ENCODE measurements at regions not wholly inside any gene's neighbourhood (a gene's known extent, or its start where the extent isn't known, plus 50 kb on each side); places are given as distances from the start of the nearest gene placed in this dataset.
"Not testable (repeated sequence)": the region's sequence is repeated elsewhere in the genome, so short reads cannot be mapped to it uniquely, and the experiment has no call there.

DNA sequence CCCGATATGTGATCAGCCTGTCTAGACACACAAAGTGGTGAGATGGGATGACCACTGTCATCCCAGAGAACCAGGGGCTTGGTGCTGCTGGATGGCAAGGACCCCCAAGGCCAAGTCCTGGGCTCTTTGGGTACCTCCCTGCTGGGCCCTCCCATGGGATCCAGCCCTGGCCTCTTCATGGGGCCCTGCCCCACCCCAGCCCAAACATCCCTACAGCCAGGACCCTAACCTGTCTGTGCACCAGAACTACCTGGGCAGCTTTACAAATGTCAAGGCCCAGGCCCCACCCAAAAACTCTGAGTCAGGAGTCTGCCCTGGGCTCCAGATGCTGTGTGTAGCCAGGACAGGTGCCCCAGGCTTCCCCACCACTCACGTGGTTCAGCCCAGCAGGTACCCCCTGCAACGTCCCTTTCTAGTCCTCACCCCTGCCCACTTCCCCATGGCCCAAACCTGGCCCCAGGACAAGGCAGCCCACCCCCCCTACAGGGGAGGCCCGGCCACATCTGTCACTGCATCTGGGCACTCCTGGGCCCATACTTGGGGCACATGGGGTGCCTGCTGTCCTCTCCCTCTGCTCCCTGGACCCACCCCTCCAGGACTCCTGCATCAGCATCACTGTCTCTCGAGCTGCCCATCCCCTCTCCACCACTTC, 233.5 kb downstream of the TUBA3C start:
- DNase-seq, result no peak

- no peak for DNase-seq
Measured at GRCh38 chr13:18947376-18947977, 234.1 kb downstream of the TUBA3C start.

GRCh38 chr13:18946738-18947137, 234.9 kb downstream of the TUBA3C start:
- DNase-seq, result no peak

- no peak for DNase-seq
Measured at GRCh38 chr13:18944501-18945068, 237.0 kb downstream of the TUBA3C start.

DNA sequence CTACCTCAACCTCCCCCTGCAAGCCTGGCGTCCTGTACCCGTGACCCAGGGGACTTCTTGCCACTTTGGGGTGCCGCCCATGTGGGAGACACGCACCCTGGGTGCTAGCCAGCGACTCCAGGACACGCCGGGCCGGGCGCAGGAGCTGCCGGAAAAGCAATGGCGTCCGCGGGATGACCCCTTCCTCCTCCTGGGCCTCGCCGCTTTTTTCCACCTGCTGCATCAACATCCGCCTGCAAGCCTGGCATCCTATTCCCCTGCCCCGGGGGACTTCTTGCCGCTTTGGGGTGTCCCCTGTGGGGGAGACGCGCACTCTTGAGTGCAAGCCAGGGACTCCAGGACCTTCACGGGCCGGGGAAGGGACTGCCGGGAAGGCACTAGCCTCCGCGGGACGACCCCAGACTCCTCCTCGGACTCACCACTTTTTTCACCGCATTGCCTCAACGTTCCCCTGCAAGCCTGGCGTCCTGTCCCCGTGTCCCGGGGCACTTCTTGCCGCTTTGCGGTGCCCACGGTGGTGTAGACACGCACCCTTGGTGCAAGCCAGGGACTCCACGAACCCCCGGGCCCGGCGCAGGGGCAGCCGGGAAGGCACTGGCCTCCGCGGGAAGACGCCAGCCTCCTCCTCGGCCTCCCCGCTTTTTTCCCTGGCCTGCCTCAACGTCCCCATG, 237.8 kb downstream of the TUBA3C start:
- DNase-seq, result no peak

DNA sequence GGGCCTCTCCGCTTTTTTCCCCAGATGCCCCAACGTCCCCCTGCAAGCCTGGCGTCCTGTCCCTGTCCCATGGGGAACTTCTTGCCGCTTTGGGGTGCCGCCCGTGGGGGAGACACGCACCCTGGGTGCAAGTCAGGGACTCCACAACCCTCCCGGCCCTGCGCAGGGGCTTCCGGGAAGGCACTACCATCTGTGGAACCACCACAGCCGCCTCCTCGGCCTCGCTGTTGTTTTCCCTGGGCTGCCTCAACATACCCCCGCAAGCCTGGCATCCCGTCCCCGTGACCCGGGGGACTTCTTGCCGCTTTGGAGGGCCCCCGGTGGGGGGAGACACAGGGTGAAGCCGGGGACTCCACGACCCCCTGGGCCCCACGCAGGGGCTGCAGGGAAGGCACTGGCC, 238.4 kb downstream of the TUBA3C start:
- DNase-seq, result no peak

GRCh38 chr13:18936104-18936503, 245.5 kb downstream of the TUBA3C start:
- DNase-seq, result no peak

- no peak for DNase-seq
Measured at GRCh38 chr13:18921063-18921462, 260.6 kb downstream of the TUBA3C start.

DNA sequence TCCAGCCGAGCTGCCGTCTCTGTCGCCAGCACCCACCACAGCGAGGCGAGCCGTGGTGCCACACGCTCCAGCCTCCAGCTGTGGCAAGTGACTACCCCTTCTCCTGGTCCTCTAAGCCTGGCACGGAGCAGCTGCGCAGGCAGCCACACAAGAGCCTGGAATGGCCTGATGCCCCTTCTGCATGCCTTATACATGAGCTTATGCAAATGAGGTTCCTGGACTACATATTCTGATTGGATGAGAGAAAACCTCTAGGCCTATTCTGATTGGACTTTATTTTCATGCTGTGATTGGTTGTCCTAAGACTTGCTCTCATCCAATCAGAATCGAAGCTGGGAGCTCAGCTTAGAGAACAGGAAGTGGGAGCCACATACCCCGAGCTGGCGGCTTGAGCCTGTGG, 276.5 kb downstream of the TUBA3C start:
- not testable (repeated sequence) for DNase-seq

DNA sequence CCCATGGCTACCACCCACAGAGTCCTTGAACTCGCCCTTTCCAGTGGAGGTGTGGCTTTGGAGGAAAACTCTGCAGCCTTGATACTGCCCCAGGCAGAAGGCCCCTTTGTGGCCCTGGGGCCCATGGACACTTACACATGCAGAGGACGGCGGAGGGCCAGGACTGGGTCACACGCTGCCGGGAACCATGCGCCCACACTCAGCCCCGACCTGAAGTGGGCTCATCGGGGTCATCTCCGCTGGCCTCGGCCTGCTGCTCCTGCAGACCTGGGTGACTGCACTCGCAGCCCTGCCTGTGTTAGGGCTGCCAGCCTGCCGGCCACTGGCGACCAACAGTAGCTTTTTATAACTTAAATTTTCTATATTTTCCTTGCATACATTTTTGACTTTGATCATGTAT, 286.2 kb downstream of the TUBA3C start:
- DNase-seq, result not testable (repeated sequence)

DNA sequence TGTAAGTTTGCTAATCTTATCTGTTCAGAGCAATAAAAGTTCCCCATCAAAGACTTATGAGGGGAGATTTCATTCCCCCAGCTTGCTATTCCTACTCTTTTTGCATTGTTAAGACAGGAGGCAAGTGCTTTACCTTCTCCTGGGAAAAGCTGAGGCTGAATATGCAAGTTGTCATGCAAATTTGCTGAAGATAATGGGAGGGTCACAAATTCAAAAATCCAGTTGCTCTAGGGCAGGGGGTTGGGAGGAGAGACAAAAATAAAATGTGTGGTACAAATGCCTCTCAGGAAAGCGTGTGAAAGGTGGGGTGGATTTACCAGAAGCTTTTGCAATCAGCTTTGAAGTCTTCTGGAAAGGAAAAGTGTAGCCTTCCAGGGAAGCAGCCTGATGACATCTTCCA, 290.4 kb downstream of the TUBA3C start:
- DNase-seq, result not testable (repeated sequence)

GRCh38 chr13:18874875-18875789, 306.5 kb downstream of the TUBA3C start:
- DNase-seq, result not testable (repeated sequence)

DNA sequence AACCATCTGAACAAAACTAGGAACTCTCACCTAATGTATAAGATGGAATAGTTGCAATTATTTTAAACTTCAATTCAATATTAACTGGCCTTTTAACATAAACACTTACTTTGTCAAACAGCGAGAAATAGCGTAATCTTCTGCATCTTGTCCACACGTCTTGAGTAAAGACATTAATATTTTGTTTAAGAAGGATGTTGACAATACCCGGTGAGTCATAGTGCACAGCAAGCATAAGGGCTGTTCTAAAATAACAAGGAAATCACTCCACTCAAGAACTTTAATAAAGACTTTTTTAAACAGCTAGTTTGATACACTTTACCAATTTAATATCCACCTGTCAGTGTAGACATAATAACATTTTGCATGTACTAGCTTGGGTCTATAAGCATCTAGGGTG, 311.1 kb downstream of the TUBA3C start:
- DNase-seq, result not testable (repeated sequence)

DNA sequence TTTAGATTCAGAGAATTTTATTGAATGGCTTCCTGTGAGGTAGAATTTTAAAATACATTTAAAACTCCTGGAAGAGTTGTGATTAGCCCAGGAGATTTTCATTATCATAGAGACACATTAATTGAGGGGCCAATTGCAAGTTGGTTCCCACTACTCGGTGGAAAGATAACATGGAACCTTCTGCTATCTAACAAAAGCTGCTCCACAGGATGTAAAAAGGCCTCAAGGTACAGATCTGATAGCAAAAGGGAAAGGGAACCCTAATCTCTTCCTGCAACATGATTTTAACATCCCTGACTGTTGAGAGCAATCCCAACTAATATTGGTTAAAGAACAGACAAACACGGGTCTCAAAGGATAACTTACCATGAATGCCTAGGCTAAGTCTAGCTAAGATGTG, 312.3 kb downstream of the TUBA3C start:
- DNase-seq, result not testable (repeated sequence)

GRCh38 chr13:18837986-18838629, 343.5 kb downstream of the TUBA3C start:
- DNase-seq, result not testable (repeated sequence)

DNA sequence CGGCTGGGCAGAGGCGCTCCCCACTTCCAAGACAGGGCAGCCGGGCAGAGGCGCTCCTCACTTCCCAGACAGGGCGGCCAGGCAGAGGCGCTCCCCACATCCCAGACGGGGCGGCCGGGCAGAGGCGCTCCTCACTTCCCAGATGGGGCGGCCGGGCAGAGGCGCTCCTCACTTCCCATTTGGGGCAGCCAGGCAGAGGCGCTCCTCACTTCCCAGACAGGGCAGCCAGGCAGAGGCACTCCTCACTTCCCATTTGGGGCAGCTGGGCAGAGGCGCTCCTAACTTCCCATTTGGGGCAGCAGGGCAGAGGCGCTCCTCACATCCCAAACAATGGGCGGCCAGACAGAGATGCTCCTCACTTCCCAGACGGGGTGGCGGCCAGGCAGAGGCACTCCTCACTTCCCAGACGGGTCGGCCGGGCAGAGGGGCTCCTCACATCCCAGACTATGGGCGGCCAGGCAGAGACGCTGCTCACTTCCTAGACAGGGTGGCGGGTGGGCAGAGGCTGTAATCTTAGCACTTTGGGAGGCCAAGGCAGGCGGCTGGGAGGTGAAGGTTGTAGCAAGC, 344.4 kb downstream of the TUBA3C start:
- not testable (repeated sequence) for DNase-seq

DNA sequence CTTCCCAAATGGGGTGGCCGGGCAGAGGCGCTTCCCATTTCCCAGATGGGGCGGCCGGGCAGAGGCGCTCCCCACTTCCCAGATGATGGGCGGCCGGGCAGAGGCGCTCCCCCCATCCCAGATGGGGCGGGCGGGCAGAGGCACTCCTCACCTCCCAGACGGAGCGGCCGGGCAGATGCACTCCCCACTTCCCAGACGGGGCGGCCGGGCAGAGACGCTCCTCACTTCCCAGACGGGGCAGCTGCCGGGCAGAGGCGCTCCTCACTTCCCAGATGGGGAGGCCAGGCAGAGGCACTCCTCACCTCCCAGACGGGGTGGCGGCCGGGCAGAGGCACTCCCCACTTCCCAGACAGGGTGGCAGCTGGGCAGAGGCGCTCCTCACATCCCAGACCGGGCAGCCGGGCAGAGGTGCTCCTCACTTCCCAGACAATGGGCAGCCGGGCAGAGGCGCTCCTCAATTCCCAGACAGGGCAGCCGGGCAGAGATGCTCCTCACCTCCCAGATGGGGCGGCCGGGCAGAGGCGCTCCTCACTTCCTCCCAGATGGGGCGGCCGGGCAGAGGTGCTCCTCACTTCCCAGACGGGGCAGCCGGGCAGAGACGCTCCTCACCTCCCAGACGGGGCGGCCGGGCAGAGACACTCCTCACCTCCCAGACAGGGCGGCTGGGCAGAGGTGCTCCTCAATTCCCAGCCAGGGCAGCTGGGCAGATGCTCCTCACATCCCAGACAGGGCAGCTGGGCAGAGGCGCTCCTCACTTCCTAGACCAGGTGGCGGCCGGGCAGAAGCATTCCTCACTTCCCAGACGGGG, 345.0 kb downstream of the TUBA3C start:
- not testable (repeated sequence) for DNase-seq

DNA sequence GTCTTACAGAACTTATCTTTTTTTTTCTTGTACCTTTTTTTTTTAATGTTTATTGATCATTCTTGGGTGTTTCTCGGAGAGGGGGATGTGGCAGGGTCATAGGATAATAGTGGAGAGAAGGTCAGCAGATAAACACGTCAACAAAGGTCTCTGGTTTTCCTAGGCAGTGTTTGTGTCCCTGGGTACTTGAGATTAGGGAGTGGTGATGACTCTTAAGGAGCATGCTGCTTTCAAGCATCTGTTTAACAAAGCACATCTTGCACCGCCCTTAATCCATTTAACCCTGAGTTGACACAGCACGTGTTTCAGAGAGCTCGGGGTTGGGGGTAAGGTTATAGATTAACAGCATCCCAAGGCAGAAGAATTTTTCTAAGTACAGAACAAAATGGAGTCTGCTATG, 345.9 kb downstream of the TUBA3C start:
- DNase-seq, result not testable (repeated sequence)

GRCh38 chr13:18824678-18825077, 356.9 kb downstream of the TUBA3C start:
- DNase-seq, result not testable (repeated sequence)

- DNase-seq, result not testable (repeated sequence)
Measured at GRCh38 chr13:18822655-18823639, 358.7 kb downstream of the TUBA3C start.

Data from stimulated activated CD4-positive, alpha-beta T cell treated with anti-CD3 and anti-CD28 coated beads, Interleukin-4, amount 100 ng/mL, for 1 hour (primary cell).